Activated CD8-positive, alpha-beta T cell treated with anti-CD3 and anti-CD28 coated beads for 36 hours (primary cell): ENCODE measurements at regions not wholly inside any gene's neighbourhood (a gene's known extent, or its start where the extent isn't known, plus 50 kb on each side); places are given as distances from the start of the nearest gene placed in this dataset.

Source experiments
- ATAC-seq: fragments of 200-7000 bp; cut with Tn5 transposase; one replicate; pipeline ENCODE4 v1.10.0; 2021; ENCODE audit warnings: mild to moderate bottlenecking, moderate library complexity
- CTCF ChIA-PET: fragments of 350-600 bp; sonication (Branson Sonifier 250); formaldehyde crosslinking; loops from one replicate; lab custom pipeline; 2021; ENCODE audit warnings: antibody characterized with exemption; lab: Charles Lee
- POLR2A ChIA-PET: fragments of 350-600 bp; sonication (Branson Sonifier 250); formaldehyde crosslinking; loops from one replicate; lab custom pipeline; 2021; ENCODE audit warnings: antibody characterized with exemption; lab: Charles Lee
- DNase-seq: peaks from one replicate; pipeline ENCODE4 v3.0.0-alpha.2; 2020
- H3K27ac Mint-ChIP-seq: one replicate; pipeline ENCODE4 v1.8.0; 2021; ENCODE audit warnings: mild to moderate bottlenecking, mixed read lengths
- H3K27me3 Mint-ChIP-seq: one replicate; pipeline ENCODE4 v1.8.0; 2021; ENCODE audit warnings: mixed read lengths
- H3K36me3 Mint-ChIP-seq: one replicate; pipeline ENCODE4 v1.8.0; 2021; ENCODE audit warnings: low read depth, mixed read lengths
- H3K4me1 Mint-ChIP-seq: one replicate; pipeline ENCODE4 v1.8.0; 2021; ENCODE audit warnings: low read depth, mixed read lengths
- H3K4me3 Mint-ChIP-seq: one replicate; pipeline ENCODE4 v1.8.0; 2021; ENCODE audit warnings: mild to moderate bottlenecking, moderate library complexity, mixed read lengths
- H3K9me3 Mint-ChIP-seq: one replicate; pipeline ENCODE4 v1.8.0; 2021; ENCODE audit warnings: mixed read lengths
- CTCF ChIP-seq: fragments of 200-600 bp; IDR thresholded peaks from one replicate; pipeline ENCODE4 v1.8.0; 2022; ENCODE audit warnings: antibody characterized with exemption, mild to moderate bottlenecking
- intact Hi-C: fragments of 100-400 bp; cut with micrococcal nuclease; formaldehyde crosslinking; loops from one replicate; pipeline ENCODE4 v1.10.0; 2022

- POLR2A ChIA-PET, result interaction anchor here (1.0 kb wide), 1 partner anchor 19 kb away, joined by 3 read pairs; no protein-coding TSS in a partner anchor
- intact Hi-C loops, result no loop called here
- Mint-ChIP-seq H3K4me1 (no peaks in the 10 kb centered on the region), H3K9me3 (no peaks in the 10 kb centered on the region), H3K4me3 (no peak overlapping the region), H3K27ac (no peak overlapping the region), H3K36me3 (no peaks in the 10 kb centered on the region), H3K27me3 (no peaks in the 10 kb centered on the region)
- CTCF ChIA-PET, result no interaction called here
- DNase-seq, result no peak
- no peak for TF ChIP-seq CTCF
- ATAC-seq, result no peak
These were observed 212.9 kb upstream of the SERP2 start for GRCh38 chr13:44160591-44161191.

GRCh38 chr13:44163108-44163507 lies 210.5 kb upstream of the SERP2 start:
- no peaks in the 10 kb centered on the region for H3K9me3 Mint-ChIP-seq
- DNase-seq (no peak), ATAC-seq (no peak)
- no peaks in the 10 kb centered on the region for H3K36me3 Mint-ChIP-seq
- H3K27ac Mint-ChIP-seq, result no peak overlapping the region
- no peak overlapping the region for H3K4me3 Mint-ChIP-seq
- TF ChIP-seq CTCF, result no peak
- POLR2A ChIA-PET, result no interaction called here
- H3K4me1 Mint-ChIP-seq, result no peaks in the 10 kb centered on the region
- intact Hi-C loops, result no loop called here
- no peaks in the 10 kb centered on the region for H3K27me3 Mint-ChIP-seq
- CTCF ChIA-PET, result no interaction called here

- H3K4me3 Mint-ChIP-seq, result no peak overlapping the region
- ATAC-seq, result no peak
- H3K9me3 Mint-ChIP-seq, result no peaks in the 10 kb centered on the region
- POLR2A ChIA-PET, result no interaction called here
- no peak overlapping the region for H3K27ac Mint-ChIP-seq
- H3K4me1 Mint-ChIP-seq, result no peaks in the 10 kb centered on the region
- H3K36me3 Mint-ChIP-seq, result no peaks in the 10 kb centered on the region
- DNase-seq, result no peak
- H3K27me3 Mint-ChIP-seq, result peaks cover 2% of the 10 kb centered on the region
- no peak for TF ChIP-seq CTCF
- intact Hi-C loops, result no loop called here
- CTCF ChIA-PET, result no interaction called here
These were observed 208.3 kb upstream of the SERP2 start for GRCh38 chr13:44165221-44165888.

- no peak for TF ChIP-seq CTCF
- H3K27ac Mint-ChIP-seq, result no peak overlapping the region
- DNase-seq (no peak), ATAC-seq (no peak)
- ChIA-PET CTCF (no interaction called here), POLR2A (no interaction called here)
- no peak overlapping the region for H3K4me3 Mint-ChIP-seq
- H3K36me3 Mint-ChIP-seq, result no peaks in the 10 kb centered on the region
- H3K9me3 Mint-ChIP-seq, result no peaks in the 10 kb centered on the region
- no peaks in the 10 kb centered on the region for H3K4me1 Mint-ChIP-seq
- H3K27me3 Mint-ChIP-seq, result peaks cover 2% of the 10 kb centered on the region
- intact Hi-C loops, result no loop called here
These were observed 207.6 kb upstream of the SERP2 start for GRCh38 chr13:44165889-44166496.
